GM12892 (cell line): ENCODE measurements at regions not wholly inside any gene's neighbourhood (a gene's known extent, or its start where the extent isn't known, plus 50 kb on each side); places are given as distances from the start of the nearest gene placed in this dataset.

Experiments
- DNase-seq: peaks from one replicate; pipeline ENCODE4 v3.0.0; 2011; ENCODE audit not compliant: insufficient read length
- FAIRE-seq: peaks from 2 replicates; lab custom pipeline; 2011; peaks lifted over from hg19 to GRCh38; lab: Jason Lieb, UNC
- POLR2A ChIP-seq: IDR thresholded peaks from 2 replicates; pipeline ENCODE4 v1.6.1; 2011; ENCODE audit warnings: low read depth, low read length, control low read depth
- POLR2AphosphoS5 ChIP-seq: IDR thresholded peaks from 2 replicates; pipeline ENCODE4 v1.6.1; 2011; ENCODE audit warnings: low read depth, low read length, control low read depth
- TAF1 ChIP-seq: IDR thresholded peaks from 2 replicates; pipeline ENCODE4 v1.6.1; 2011; ENCODE audit warnings: low read depth, mild to moderate bottlenecking, control low read depth, low read length, borderline replicate concordance

- FAIRE-seq (peak; percentile 42), DNase-seq (no peak)
- TF ChIP-seq POLR2A (no peak), POLR2AphosphoS5 (no peak), TAF1 (no peak)
Measured at GRCh38 chr5:124692950-124693349, 53.5 kb downstream of the ZNF608 start.

- TF ChIP-seq POLR2A (no peak), POLR2AphosphoS5 (no peak), TAF1 (no peak)
- no peak for FAIRE-seq
- no peak for DNase-seq
Measured at GRCh38 chr5:124692324-124692723, 54.1 kb downstream of the ZNF608 start.

GRCh38 chr5:124689653-124690052, 56.8 kb downstream of the ZNF608 start:
- FAIRE-seq: no peak
- TF ChIP-seq POLR2AphosphoS5 (no peak), TAF1 (no peak), POLR2A (no peak)

GRCh38 chr5:124686239-124687004, 60.0 kb downstream of the ZNF608 start:
- TF ChIP-seq POLR2AphosphoS5 (no peak), POLR2A (no peak), TAF1 (no peak)
- DNase-seq (no peak), FAIRE-seq (no peak)

More at GRCh38 chr5:124689653-124690052, 56.8 kb downstream of the ZNF608 start:
- no peak for DNase-seq

- FAIRE-seq: peak; percentile 50
- no peak for TF ChIP-seq POLR2AphosphoS5
- no peak for DNase-seq
Measured at GRCh38 chr5:124685404-124685930, 61.0 kb downstream of the ZNF608 start.

- TF ChIP-seq TAF1: no peak
- TF ChIP-seq POLR2A: no peak
- no peak for TF ChIP-seq POLR2AphosphoS5
- no peak for DNase-seq
- peak; percentile 48 for FAIRE-seq
Measured at GRCh38 chr5:124683917-124684555, 62.4 kb downstream of the ZNF608 start.

- FAIRE-seq (no peak), DNase-seq (no peak)
- TF ChIP-seq POLR2A: no peak
- no peak for TF ChIP-seq TAF1
- TF ChIP-seq POLR2AphosphoS5: no peak
Measured at GRCh38 chr5:124679578-124680199, 66.8 kb downstream of the ZNF608 start.

- FAIRE-seq: no peak
- no peak for DNase-seq
- TF ChIP-seq TAF1 (no peak), POLR2AphosphoS5 (no peak), POLR2A (no peak)
Measured at GRCh38 chr5:124678922-124679519, 67.4 kb downstream of the ZNF608 start.

- no peak for FAIRE-seq
Measured at GRCh38 chr5:124678468-124678867, 68.0 kb downstream of the ZNF608 start.

GRCh38 chr5:124677374-124678351, 68.8 kb downstream of the ZNF608 start:
- FAIRE-seq (no peak), DNase-seq (no peak)
- TF ChIP-seq POLR2AphosphoS5 (no peak), TAF1 (no peak), POLR2A (no peak)

More at GRCh38 chr5:124678468-124678867, 68.0 kb downstream of the ZNF608 start:
- no peak for DNase-seq
- TF ChIP-seq POLR2AphosphoS5 (no peak), POLR2A (no peak), TAF1 (no peak)
